ENCODE measurements at regions not wholly inside any gene's neighbourhood (a gene's known extent, or its start where the extent isn't known, plus 50 kb on each side); places are given as distances from the start of the nearest gene placed in this dataset.

DNA sequence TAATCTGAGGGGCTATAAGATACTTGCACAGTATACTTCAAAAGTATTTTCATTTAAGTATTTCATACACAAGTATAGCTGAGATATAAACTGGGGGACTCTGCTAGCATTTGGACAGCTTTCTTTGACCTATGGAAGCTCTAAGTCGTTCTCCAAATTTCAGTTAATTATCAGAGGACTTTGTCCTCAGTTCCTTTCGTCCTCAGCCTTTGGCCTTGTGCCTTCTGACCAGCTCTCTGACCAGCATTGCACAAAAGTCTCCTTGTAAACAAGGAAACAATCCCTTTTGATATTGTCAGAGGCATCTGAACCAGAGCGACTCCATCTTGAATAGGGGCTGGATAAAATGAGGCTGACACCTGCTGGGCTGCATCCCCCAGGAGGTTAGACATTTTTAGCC lies 464.0 kb upstream of the FAM241A start:
- intact Hi-C loops (cut with micrococcal nuclease; ENCODE audit: unreplicated experiment) = no loop called here
- no TSS peak for BruUV-seq (replicated peaks)
- H3K4me1 Mint-ChIP-seq (ENCODE audit: low read depth, unreplicated experiment) = no peaks in the 10 kb centered on the region
- ChIA-PET POLR2A (no interaction called here), CTCF (no interaction called here)
- DNase-seq = no peak
- TF ChIP-seq, protein P1, sequence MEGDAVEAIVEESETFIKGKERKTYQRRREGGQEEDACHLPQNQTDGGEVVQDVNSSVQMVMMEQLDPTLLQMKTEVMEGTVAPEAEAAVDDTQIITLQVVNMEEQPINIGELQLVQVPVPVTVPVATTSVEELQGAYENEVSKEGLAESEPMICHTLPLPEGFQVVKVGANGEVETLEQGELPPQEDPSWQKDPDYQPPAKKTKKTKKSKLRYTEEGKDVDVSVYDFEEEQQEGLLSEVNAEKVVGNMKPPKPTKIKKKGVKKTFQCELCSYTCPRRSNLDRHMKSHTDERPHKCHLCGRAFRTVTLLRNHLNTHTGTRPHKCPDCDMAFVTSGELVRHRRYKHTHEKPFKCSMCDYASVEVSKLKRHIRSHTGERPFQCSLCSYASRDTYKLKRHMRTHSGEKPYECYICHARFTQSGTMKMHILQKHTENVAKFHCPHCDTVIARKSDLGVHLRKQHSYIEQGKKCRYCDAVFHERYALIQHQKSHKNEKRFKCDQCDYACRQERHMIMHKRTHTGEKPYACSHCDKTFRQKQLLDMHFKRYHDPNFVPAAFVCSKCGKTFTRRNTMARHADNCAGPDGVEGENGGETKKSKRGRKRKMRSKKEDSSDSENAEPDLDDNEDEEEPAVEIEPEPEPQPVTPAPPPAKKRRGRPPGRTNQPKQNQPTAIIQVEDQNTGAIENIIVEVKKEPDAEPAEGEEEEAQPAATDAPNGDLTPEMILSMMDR (IDR thresholded peaks at IDR 0.05; ENCODE audit: insufficient read depth in 1 of 2, low read depth in 1 of 2, low read length in 1 of 2, severe bottlenecking in 1 of 2, unreplicated experiment in 1 of 2) = no peak
- H3K4me3 ChIP-seq (ENCODE audit: low read depth, low read length) = no peak overlapping the region
- H3K4me3 Mint-ChIP-seq (ENCODE audit: unreplicated experiment) = no peak overlapping the region
- H3K9me3 Mint-ChIP-seq (ENCODE audit: unreplicated experiment) = no peaks in the 10 kb centered on the region
- no peaks in the 10 kb centered on the region for H3K27me3 ChIP-seq (replicated peaks; ENCODE audit: control insufficient read depth, insufficient read depth, low read length)
- no peaks in the 10 kb centered on the region for H3K36me3 ChIP-seq (ENCODE audit: control insufficient read depth, insufficient read depth, low read length)
- H3K9me3 ChIP-seq = no peaks in the 10 kb centered on the region
- H3K36me3 Mint-ChIP-seq (ENCODE audit: insufficient read depth, unreplicated experiment) = no peaks in the 10 kb centered on the region
- peaks cover 7% of the 10 kb centered on the region for H3K27me3 Mint-ChIP-seq (ENCODE audit: insufficient read depth, unreplicated experiment)
- H3K27ac Mint-ChIP-seq (ENCODE audit: unreplicated experiment) = no peak overlapping the region
- no peaks in the 10 kb centered on the region for H3K4me1 ChIP-seq

DNA sequence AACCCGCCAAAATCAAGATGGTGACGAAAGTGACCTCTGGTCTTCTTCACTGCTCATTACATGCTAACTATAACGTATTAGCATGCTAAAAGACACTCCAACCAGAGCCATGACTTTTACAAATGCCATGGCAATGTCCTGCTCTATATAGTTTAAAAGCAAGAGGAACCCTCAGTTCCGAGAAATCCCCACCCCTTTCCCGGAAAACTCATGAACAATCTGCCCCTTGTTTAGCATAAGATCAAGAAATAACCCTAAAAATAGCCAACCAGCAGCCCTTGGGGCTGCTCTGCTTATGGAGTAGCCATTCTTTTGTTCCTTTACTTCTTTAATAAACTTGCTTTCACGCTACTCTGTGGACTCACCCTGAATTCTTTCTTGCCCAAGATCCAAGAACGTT lies 463.5 kb upstream of the FAM241A start:
- Histone ChIP-seq H3K9me3 (no peaks in the 10 kb centered on the region), H3K27me3 (replicated peaks; ENCODE audit: control insufficient read depth, insufficient read depth, low read length) (no peaks in the 10 kb centered on the region), H3K36me3 (ENCODE audit: control insufficient read depth, insufficient read depth, low read length) (no peaks in the 10 kb centered on the region), H3K4me3 (ENCODE audit: low read depth, low read length) (no peak overlapping the region), H3K4me1 (no peaks in the 10 kb centered on the region)
- peaks cover 7% of the 10 kb centered on the region for H3K27me3 Mint-ChIP-seq (ENCODE audit: insufficient read depth, unreplicated experiment)
- no TSS peak for BruUV-seq (replicated peaks)
- DNase-seq = no peak
- TF ChIP-seq, protein P1 (IDR thresholded peaks at IDR 0.05; ENCODE audit: insufficient read depth in 1 of 2, low read depth in 1 of 2, low read length in 1 of 2, severe bottlenecking in 1 of 2, unreplicated experiment in 1 of 2) = no peak
- POLR2A ChIA-PET = no interaction called here
- no peak overlapping the region for H3K27ac Mint-ChIP-seq (ENCODE audit: unreplicated experiment)
- no peak overlapping the region for H3K4me3 Mint-ChIP-seq (ENCODE audit: unreplicated experiment)
- CTCF ChIA-PET = no interaction called here
- H3K9me3 Mint-ChIP-seq (ENCODE audit: unreplicated experiment) = no peaks in the 10 kb centered on the region
- intact Hi-C loops (cut with micrococcal nuclease; ENCODE audit: unreplicated experiment) = no loop called here
- no peaks in the 10 kb centered on the region for H3K4me1 Mint-ChIP-seq (ENCODE audit: low read depth, unreplicated experiment)
- no peaks in the 10 kb centered on the region for H3K36me3 Mint-ChIP-seq (ENCODE audit: insufficient read depth, unreplicated experiment)

DNA sequence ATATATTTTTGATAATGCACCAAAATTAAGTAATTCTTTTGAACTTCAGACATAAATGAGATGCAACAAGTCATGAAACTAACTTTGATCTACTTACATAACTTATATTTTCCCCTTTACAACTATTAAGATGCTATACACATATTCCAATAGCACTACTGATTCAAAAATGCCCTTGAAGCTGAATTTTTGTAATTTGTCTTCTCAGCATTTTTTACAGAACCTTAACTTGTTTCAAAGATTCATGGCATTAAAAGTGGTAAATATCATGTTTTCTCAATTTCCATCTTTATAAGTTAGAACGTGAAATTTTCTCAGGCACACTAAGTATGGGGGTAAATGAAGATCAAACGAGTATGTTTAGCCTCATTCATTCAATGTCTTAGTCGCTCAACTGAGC lies 460.0 kb upstream of the FAM241A start:
- no peaks in the 10 kb centered on the region for H3K9me3 ChIP-seq
- no peak overlapping the region for H3K4me3 ChIP-seq (ENCODE audit: low read depth, low read length)
- CTCF ChIA-PET = no interaction called here
- no TSS peak for BruUV-seq (replicated peaks)
- TF ChIP-seq, protein P1 (IDR thresholded peaks at IDR 0.05; ENCODE audit: insufficient read depth in 1 of 2, low read depth in 1 of 2, low read length in 1 of 2, severe bottlenecking in 1 of 2, unreplicated experiment in 1 of 2) = no peak
- H3K36me3 Mint-ChIP-seq (ENCODE audit: insufficient read depth, unreplicated experiment) = no peaks in the 10 kb centered on the region
- no peaks in the 10 kb centered on the region for H3K4me1 Mint-ChIP-seq (ENCODE audit: low read depth, unreplicated experiment)
- H3K36me3 ChIP-seq (ENCODE audit: control insufficient read depth, insufficient read depth, low read length) = no peaks in the 10 kb centered on the region
- no peak overlapping the region for H3K4me3 Mint-ChIP-seq (ENCODE audit: unreplicated experiment)
- no peaks in the 10 kb centered on the region for H3K9me3 Mint-ChIP-seq (ENCODE audit: unreplicated experiment)
- POLR2A ChIA-PET = no interaction called here
- H3K27me3 ChIP-seq (replicated peaks; ENCODE audit: control insufficient read depth, insufficient read depth, low read length) = no peaks in the 10 kb centered on the region
- H3K4me1 ChIP-seq = no peaks in the 10 kb centered on the region
- intact Hi-C loops (cut with micrococcal nuclease; ENCODE audit: unreplicated experiment) = no loop called here
- no peak for DNase-seq
- H3K27ac Mint-ChIP-seq (ENCODE audit: unreplicated experiment) = no peak overlapping the region
- H3K27me3 Mint-ChIP-seq (ENCODE audit: insufficient read depth, unreplicated experiment) = peaks cover 6% of the 10 kb centered on the region
